ENCODE measurements at regions not wholly inside any gene's neighbourhood (a gene's known extent, or its start where the extent isn't known, plus 50 kb on each side); places are given as distances from the start of the nearest gene placed in this dataset.

GRCh38 chr5:124446120-124446519 lies 300.3 kb downstream of the ZNF608 start:
- TF ChIP-seq KLF12 (CRISPR knock-in tag; IDR thresholded peaks at IDR 0.05; ENCODE audit: borderline replicate concordance), result no peak
- TF ChIP-seq ZIK1 (CRISPR knock-in tag; IDR thresholded peaks at IDR 0.05; ENCODE audit: borderline replicate concordance, low read depth), result no peak
- TF ChIP-seq ZNF329 (CRISPR knock-in tag; IDR thresholded peaks at IDR 0.05; ENCODE audit: low read depth), result no peak
- no peak for TF ChIP-seq ZNF512B (CRISPR knock-in tag; IDR thresholded peaks at IDR 0.05; ENCODE audit: borderline replicate concordance)
- TF ChIP-seq, protein P1, sequence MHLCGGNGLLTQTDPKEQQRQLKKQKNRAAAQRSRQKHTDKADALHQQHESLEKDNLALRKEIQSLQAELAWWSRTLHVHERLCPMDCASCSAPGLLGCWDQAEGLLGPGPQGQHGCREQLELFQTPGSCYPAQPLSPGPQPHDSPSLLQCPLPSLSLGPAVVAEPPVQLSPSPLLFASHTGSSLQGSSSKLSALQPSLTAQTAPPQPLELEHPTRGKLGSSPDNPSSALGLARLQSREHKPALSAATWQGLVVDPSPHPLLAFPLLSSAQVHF (CRISPR knock-in tag; IDR thresholded peaks at IDR 0.05), result no peak
- TF ChIP-seq CBX5 (CRISPR knock-in tag; IDR thresholded peaks at IDR 0.05; ENCODE audit: borderline replicate concordance), result no peak
- no peak for TF ChIP-seq ZSCAN12 (CRISPR knock-in tag; IDR thresholded peaks at IDR 0.05)
- TF ChIP-seq FLYWCH1 (CRISPR knock-in tag; IDR thresholded peaks at IDR 0.05), result no peak
- ChIA-PET POLR2A (no interaction called here), CTCF (ENCODE audit: low intra/inter-chr PET ratio, low total read pairs) (no interaction called here)
- in situ Hi-C loops (cut with HindIII; ENCODE audit: extremely low pct_ligation_motif_present, low pct_unique_long_range_greater_than_20kb), result no loop called here
- intact Hi-C loops (cut with micrococcal nuclease; ENCODE audit: unreplicated experiment), result no loop called here
- Histone ChIP-seq H3K4me3 (replicated peaks in 1 of 3; ENCODE audit: insufficient read depth in 1 of 3, low read depth in 2 of 3, low read length in 3 of 3) (no peak overlapping the region), H3K79me2 (ENCODE audit: insufficient read depth, low read length) (no peaks in the 10 kb centered on the region), H2AFZ (ENCODE audit: low read length) (no peak overlapping the region), H3K9me3 (ENCODE audit: low read length) (no peaks in the 10 kb centered on the region), H3K27ac (ENCODE audit: extremely low read length, insufficient read depth, low read length) (no peak overlapping the region), H3K4me2 (ENCODE audit: low read depth, low read length) (no peak overlapping the region), H3K9ac (ENCODE audit: insufficient read depth, low read depth, low read length) (no peak overlapping the region), H3K36me3 (replicated peaks in 1 of 2; ENCODE audit: control insufficient read depth in 1 of 2, insufficient read depth in 2 of 2, low read length in 2 of 2) (no peaks in the 10 kb centered on the region), H3K4me1 (ENCODE audit: insufficient read depth, low read length) (no peaks in the 10 kb centered on the region), H4K20me1 (ENCODE audit: insufficient read depth, low read length) (no peaks in the 10 kb centered on the region), H3K27me3 (ENCODE audit: control insufficient read depth in 1 of 2, insufficient read depth in 2 of 2, low read length in 2 of 2) (no peaks in the 10 kb centered on the region; a peak in 1 of 5 replicates)
- no peak for DNase-seq (ENCODE audit: low spot score)
- BruUV-seq (replicated peaks), result no TSS peak
- 17% methylated on average over 6 of the region's 6 CpGs for WGBS (ENCODE audit: low lambda C conversion rate)
- ATAC-seq, result no peak
- FAIRE-seq, result no peak
